Sciatic nerve (tissue), 2 donors: ENCODE measurements at regions not wholly inside any gene's neighbourhood (a gene's known extent, or its start where the extent isn't known, plus 50 kb on each side); places are given as distances from the start of the nearest gene placed in this dataset.

ENCODE experiments used
- ATAC-seq: fragments of 200-7000 bp; cut with Tn5 transposase; one replicate; pipeline ENCODE4 v1.9.1; 2020; ENCODE audit warnings: mild to moderate bottlenecking, moderate library complexity
- DNase-seq: peaks from one replicate; pipeline ENCODE4 v3.0.0-alpha.2; 2020; ENCODE audit warnings: low spot score
- intact Hi-C: fragments of 100-400 bp; cut with DNase I; formaldehyde crosslinking; loops from one replicate; pipeline ENCODE4 v1.14.2; 2022
- donor health status: DM: no; HTN: no; CAD: no.
- donor health status: DM: no; HTN: no; CAD: no.

GRCh38 chr20:52682237-52682636, 289.9 kb upstream of the TSHZ2 start:
- ATAC-seq (no peak), DNase-seq (no peak)
- intact Hi-C loops, result no loop called here

GRCh38 chr20:52681288-52681687, 290.9 kb upstream of the TSHZ2 start:
- no peak for DNase-seq
- intact Hi-C loops, result no loop called here
- no peak for ATAC-seq

DNA sequence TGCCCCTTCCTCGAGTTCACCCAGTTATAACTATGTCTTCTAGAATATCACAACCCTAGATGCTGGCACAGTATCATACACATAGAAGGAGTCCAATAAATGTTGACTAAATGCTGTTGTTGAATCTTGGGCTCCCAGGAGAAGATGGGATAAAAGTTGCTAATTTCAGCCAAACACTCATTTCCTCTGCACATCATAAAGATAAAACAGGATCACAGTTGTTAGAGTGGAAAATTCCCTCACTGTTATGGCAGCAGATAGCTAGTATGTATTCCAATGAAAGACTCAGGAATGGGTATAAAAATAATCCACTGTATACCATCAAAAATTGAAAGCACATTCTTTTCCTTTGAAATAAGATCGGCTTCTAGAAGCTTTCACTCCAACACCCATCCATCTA, 294.9 kb upstream of the TSHZ2 start:
- no peak for DNase-seq
- intact Hi-C loops, result no loop called here

DNA sequence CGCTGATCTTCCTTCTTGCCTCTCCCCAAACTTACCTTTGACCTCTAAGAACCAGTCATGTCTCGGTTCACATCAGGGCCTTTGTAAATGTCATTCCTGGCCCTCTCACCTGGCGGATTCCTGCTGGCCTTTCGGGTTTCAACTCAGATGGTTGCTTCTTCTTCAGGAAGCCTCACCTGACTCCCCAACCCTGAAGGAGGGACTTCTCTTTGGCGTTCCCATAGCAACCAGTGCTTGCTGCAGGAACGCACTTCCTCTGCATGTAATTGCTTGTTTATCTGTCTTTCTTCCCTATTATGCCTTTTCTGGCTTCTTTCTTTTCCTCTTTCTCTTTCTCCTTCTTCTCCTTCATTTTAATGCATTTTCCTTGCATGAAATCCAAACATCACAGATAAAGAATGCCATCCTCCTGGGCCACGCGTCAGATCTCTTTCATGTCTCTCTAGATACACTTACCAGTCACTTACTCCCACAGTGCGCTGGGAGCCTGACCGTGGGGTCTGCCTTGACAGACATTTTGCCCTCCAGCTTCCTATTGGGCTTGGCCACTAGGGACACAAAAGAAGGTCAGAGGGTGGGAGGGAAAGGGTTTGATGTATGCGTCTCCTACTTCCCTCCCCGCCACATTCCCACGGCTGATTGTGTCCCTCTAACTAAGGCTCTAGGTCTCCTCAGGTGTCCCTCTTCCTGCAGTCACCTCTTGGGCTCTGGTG, 295.7 kb upstream of the TSHZ2 start:
- no peak for DNase-seq
- intact Hi-C loops, result no loop called here

More for the DNA sequence above, 294.9 kb upstream of the TSHZ2 start:
- no peak for ATAC-seq

GRCh38 chr20:52675375-52675774, 296.8 kb upstream of the TSHZ2 start:
- intact Hi-C loops, result no loop called here
- DNase-seq (no peak), ATAC-seq (no peak)

More for the DNA sequence above, 295.7 kb upstream of the TSHZ2 start:
- no peak for ATAC-seq

- DNase-seq (no peak), ATAC-seq (no peak)
- intact Hi-C loops, result no loop called here
Measured at GRCh38 chr20:52668626-52669025, 303.5 kb upstream of the TSHZ2 start.

- intact Hi-C loops, result no loop called here
- no peak for DNase-seq
- ATAC-seq, result no peak
Measured at GRCh38 chr20:52667358-52667757, 304.8 kb upstream of the TSHZ2 start.

GRCh38 chr20:52665441-52665840, 306.7 kb upstream of the TSHZ2 start:
- intact Hi-C loops, result no loop called here
- ATAC-seq (no peak), DNase-seq (no peak)

DNA sequence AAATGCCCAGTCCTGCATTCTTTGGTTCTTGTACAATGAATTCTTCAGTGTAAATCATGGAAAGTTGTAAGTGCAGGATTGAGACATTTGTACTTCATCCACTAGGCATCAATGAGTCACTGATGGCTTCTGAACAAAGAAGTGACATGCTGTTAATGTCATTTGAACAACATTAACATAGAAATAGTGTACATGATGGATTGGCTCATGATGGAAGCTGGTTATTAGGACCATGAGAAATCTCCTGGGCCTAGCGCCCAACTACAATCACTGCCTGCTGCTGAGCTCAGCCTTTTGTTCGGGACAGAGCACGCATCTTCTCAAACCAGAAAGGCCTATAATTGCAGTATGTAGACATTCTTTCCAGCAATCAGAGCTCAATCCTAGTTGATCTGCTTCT, 316.8 kb upstream of the TSHZ2 start:
- ATAC-seq (no peak), DNase-seq (no peak)
- intact Hi-C loops, result loop anchor here (5.0 kb wide), 1 partner anchor 998 kb away; no protein-coding TSS in a partner anchor

DNA sequence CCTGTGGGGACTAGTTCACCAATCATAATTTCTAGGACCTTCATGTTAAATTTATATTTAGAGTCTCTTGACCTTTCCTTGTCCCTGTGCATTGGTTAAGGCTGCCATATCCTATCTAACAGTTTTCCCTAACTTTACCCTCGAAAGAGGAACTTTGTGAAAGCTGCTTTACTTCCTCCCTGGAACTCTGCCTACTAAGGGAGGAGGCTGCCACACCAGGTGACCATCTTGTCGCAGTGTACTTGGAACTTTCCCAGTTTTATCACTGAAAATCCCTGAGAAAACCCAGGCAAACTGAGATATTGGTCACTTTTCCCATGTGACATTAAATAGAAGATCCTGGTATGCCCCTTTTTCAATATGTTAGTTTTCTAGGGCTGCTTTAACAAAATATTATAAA, 317.6 kb upstream of the TSHZ2 start:
- intact Hi-C loops, result no loop called here
- DNase-seq (no peak), ATAC-seq (no peak)

GRCh38 chr20:52652271-52652670, 319.9 kb upstream of the TSHZ2 start:
- DNase-seq (no peak), ATAC-seq (no peak)
- intact Hi-C loops, result no loop called here

DNA sequence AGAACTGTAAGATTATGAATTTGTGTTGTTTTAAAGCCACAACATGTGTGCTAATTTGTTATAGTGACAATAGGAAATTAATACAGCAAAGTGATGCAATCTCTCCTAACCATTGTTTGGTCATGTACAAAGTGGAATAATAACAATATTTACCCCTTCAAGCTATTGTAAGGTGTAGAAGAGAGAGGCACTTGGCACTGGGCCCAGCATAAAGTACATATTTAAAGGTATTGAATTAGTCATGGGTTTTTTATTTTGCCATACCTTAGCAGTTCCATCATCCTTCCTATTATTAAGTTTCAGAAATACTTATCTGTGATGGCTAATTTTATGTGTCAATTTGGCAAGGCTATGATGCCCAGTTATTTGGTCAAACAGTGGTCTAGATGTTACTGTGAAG, 322.4 kb upstream of the TSHZ2 start:
- no peak for DNase-seq
- ATAC-seq, result no peak
- intact Hi-C loops, result no loop called here

GRCh38 chr20:52645822-52646221, 326.3 kb upstream of the TSHZ2 start:
- ATAC-seq, result no peak
- DNase-seq, result no peak
- intact Hi-C loops, result no loop called here

DNA sequence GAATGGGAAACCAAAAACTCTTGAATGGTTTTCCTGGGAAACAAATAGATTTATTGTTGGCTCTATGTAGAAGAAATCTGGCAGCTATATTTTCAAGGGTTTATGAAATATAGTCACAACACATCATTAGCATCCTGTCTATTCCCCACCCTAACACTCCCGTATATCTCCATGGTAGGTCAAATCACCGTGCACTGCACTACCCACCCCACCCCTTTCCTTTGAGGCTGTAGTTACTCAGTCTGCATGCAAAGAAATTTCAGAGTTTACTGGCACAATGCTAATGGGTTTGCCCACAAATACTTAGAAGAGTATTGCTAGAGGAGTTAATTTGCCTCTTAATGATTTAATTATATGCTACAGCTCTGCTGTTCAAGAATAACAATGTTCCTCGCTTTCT, 329.1 kb upstream of the TSHZ2 start:
- ATAC-seq, result no peak
- no peak for DNase-seq
- intact Hi-C loops, result no loop called here

GRCh38 chr20:52637201-52637600, 335.0 kb upstream of the TSHZ2 start:
- intact Hi-C loops, result no loop called here
- ATAC-seq, result no peak
- no peak for DNase-seq

- no peak for DNase-seq
- intact Hi-C loops, result no loop called here
- ATAC-seq, result no peak
Measured at GRCh38 chr20:52631469-52631868, 340.7 kb upstream of the TSHZ2 start.

DNA sequence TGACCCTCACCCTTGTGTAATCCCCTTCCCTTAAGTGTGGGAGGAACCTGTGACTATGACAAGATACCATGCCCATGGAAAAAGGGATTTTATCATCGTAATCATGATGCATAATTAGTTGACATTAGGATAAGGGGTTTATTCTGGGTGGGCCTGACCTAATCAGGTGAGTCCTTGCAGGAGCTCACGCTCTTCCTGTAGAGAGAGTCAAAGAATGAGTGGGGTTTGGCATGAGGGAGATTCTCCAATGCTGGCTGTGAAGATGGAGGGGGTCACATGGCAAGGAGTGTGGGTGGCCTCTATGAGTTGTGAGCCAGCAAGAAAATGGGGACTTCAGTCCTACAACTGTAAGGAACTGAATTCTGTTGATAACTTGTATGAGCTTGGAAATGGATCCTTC, 342.0 kb upstream of the TSHZ2 start:
- ATAC-seq (no peak), DNase-seq (no peak)
- intact Hi-C loops, result no loop called here

DNA sequence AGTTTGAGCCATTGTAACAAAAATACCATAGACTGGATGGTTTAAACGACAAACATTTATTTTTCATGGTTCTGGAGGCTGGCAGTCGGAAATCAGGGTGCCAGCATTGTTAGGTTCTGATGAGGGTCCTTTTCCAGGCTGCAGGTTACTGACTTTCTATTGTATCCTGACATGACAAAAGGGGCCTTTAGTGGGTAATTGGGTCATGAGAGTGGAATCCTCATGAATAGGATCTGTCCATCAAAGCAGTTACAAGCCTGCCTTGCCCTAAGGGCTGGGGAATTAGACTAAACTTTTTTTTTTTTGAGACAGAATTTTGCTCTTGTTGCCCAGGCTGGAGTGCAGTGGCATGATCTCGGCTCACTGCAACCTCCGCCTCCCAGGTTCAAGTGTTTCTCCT, 347.9 kb upstream of the TSHZ2 start:
- ATAC-seq (no peak), DNase-seq (no peak)
- intact Hi-C loops, result no loop called here

DNA sequence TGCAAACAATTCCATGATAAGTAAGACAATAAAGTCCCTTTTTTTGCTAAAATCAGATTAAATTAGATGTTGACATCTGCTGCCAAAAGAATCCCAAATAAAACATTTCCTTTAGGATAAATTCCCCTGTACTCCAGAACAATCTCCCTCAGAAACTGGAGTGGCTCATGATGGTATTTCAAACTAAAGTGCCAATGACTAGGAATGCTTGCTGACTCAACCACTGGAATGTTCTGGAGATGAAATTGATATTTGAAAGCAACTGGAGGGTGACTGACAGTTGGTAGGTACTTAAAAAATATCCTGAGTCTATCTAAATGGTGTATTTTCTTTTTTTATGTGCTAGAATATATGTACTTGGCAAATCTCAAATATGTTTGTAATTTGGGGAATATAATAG, 350.1 kb upstream of the TSHZ2 start:
- DNase-seq (no peak), ATAC-seq (no peak)
- intact Hi-C loops, result no loop called here

DNA sequence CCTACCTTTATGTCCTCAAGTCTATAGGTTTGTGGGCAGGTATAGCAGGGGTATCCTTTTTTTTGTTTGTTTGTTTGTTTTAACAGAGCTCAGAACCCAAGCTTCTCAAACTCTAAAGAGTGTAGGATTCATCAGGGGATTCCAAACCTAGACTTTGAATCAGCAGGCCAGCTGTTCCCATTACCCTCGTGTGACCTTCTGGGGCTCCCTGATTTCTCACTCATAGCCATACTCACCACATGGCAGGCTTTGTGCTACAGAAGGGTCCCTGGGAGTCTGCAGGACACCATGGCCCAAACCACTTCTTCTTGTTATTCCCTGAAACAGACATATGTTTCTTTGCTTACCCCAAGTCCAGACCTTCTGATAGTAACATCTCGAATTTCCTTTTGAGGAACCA, 350.8 kb upstream of the TSHZ2 start:
- DNase-seq (no peak), ATAC-seq (no peak)
- intact Hi-C loops, result no loop called here

DNA sequence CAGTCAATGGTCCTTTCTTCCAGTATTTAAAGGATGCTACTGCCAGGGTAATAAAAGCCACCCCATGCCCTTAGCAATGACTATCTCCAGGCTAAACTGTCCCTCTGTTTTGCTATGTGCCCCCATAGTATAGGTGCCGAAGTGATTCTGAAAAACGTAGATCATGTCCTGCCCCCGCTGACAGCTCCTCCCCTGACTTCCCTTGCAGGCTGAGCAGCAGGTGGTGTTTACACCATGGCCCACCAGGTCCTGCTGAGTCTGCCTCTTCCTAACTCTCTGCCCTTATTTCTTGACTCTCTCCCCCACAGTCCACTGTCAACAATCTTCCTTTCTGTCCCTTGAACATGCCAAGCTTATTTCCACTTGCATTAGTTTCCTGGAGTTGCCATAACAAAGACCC, 352.5 kb upstream of the TSHZ2 start:
- DNase-seq (no peak), ATAC-seq (no peak)
- intact Hi-C loops, result no loop called here
